Caki2 (cell line): ENCODE measurements at regions not wholly inside any gene's neighbourhood (a gene's known extent, or its start where the extent isn't known, plus 50 kb on each side); places are given as distances from the start of the nearest gene placed in this dataset.
"Not testable (repeated sequence)": the region's sequence is repeated elsewhere in the genome, so short reads cannot be mapped to it uniquely, and the experiment has no call there.

Source experiments
- DNase-seq: peaks from one replicate; pipeline ENCODE4 v3.0.0-alpha.2; 2015; ENCODE audit warnings: low read depth
- in situ Hi-C: cut with HindIII; loops from 2 replicates; pipeline ENCODE4 v1.10.0; 2016; ENCODE audit warnings: low sequenced_read_pairs, low pct_unique_long_range_greater_than_20kb, mixed read lengths

DNA sequence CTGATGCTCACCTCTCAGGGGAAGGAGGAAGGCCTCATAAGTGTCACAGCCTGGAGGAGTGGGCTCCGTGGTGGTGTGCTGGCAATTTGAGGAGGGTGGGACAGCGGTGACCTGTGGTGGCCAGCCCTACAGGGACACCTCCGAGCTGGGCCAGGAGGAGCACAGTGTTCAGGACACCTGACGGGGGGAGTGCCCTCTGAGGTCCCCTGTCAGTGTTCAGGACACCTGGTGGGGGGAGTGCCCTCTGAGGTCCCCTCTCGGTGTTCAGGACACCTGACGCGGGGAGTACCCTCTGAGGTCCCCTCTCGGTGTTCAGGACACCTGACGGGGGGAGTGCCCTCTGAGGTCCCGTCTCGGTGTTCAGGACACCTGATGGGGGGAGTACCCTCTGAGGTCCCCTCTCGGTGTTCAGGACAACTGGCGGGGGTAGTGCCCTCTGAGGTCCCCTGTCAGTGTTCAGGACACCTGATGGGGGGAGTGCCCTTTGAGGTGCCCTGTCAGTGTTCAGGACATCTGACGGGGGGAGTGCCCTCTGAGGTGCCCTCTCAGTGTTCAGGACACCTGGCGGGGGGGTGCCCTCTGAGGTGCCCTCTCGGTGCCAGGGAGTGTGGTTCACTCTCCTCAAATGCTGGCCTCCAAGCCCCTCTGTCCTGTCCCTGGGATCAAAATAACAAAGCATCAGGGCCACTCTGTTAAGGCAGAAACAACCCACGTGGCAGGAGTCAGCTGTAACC, 73.4 kb upstream of the ZNF469 start:
- in situ Hi-C loops, result no loop called here
- no peak for DNase-seq

- DNase-seq, result no peak
- in situ Hi-C loops, result no loop called here
These were observed 72.9 kb upstream of the ZNF469 start for GRCh38 chr16:88309908-88310265.

DNA sequence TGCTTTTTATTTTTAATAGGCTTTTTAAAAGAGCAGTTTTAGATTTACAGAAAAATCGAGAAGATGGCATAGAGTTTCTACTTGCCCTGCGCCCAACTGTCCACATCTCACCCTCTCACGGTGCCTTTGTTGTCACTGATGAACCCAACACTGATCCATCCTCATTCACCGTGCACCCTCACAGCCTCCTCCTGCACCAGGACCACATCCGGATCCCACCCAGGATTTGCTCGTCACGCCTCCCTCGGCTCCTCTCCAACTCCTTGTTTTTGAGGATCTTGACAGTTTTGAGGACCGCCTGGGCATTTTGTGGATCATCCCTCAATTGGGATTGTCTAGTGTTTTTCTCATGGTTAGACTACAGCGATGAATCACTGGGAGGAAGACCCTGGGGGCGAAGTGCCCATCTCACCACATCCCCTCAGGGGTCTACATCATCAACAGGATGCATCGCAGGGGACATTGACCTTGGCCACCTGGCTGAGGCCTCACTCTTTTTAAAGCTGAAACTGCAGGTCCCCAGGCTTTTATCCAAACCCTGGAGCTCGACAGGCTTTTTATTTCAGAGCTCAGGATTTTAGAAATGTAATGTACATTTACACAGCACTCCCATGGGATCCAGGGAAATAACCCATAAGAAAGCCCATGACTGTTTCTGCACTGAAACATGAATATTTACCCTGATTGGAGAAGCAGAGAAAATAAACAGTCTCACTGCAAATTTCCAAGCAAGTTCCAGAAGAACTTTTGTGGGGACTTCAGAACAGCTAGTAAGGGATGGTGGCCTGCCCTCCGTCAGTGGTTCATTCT, 71.8 kb upstream of the ZNF469 start:
- DNase-seq, result no peak
- in situ Hi-C loops, result no loop called here

DNA sequence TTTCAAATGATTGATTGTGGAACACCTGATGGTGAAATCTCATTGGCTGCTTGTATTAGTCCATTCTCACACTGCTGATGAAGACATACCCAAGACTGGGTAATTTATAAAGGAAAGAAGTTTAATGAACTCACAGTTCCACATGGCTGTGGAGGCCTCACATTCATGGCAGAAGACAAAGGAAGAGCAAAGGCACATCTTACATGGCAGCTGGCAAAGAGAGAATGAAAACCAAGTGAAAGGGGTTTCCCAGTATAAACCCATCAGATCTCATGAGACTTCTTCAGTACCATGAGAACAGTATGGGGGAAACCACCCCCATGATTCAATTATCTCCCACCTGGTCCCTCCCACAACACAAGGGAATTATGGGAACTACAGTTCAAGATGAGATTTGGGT, 70.9 kb upstream of the ZNF469 start:
- DNase-seq, in situ Hi-C loops: not testable (repeated sequence)

- in situ Hi-C loops, result no loop called here
- DNase-seq, result no peak
These were observed 70.0 kb upstream of the ZNF469 start for GRCh38 chr16:88312732-88313131.

DNA sequence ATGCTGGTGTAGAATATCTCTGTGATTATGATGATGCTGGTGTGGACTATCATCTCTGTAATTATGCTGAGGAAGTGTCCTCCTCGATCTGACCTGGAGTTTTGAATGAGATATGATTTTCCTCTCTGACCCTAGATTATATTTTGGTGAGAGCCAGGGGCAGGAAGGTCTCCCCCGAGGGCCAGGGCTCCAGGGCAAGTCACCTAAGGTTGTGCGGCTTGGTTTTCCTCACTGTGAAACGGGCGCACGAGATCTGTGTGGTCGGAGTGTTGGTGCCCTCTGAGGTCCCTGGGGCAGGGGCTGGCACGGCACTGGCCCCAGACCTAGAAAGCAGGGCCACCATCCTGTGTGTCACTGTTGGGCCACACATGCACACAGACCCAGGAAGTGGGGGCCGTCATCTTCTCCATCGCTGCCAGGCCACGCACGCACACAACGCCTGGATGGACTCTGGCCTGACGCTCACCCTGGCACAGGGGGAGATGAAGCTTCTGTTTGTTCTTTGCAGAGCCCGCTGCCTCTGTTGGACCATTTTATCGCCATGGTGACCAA, 67.7 kb upstream of the ZNF469 start:
- DNase-seq, result no peak
- in situ Hi-C loops, result no loop called here

DNA sequence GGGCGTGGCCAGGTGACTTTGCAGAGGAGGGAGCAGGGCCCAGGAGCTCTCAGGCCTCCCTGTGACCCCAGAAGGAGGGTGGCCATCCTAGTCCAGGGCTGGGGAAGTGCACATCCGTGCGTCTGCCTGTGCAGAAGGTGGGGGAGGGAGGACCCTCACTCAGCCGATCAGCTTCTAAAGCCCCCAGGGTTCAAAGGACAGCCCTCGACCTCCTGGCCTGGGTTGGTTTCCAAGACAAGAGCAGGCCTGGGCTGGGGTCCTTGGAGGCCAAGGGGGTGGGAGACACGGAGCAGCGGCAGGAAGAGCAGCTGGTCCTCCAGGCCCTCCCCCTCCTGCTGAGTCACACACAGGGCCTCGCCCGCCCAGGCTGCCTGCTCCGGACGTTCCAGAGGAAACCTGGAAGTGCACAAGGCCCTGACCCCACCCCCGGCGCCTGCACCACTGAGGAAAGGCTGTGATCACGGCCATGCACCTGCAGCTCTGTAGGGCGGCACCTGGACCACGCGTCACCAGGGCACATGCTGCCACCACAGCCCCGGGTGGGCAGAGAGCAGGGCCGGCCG, 67.1 kb upstream of the ZNF469 start:
- peak; percentile 8 for DNase-seq
- in situ Hi-C loops, result no loop called here

DNA sequence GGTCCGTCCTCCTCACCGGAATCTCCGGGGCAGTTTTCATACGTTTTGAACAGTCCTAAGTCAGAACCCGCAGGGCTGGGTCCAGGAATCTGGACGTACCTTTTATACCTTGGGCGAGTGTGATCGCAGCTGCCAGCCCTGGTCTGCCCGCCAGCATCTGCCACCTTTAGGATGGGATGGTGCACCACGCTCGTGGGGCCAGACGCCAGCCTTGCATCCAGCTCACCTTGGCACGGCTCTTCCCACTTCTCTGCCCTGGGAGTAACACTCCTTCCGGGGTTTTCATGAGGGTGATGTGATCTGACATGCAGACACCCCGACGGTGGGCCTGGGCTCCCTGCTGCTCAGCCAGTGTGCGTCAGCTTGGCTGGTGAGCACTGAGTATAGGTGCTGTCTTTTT, 66.6 kb upstream of the ZNF469 start:
- in situ Hi-C loops, result no loop called here

GRCh38 chr16:88316941-88317612, 65.7 kb upstream of the ZNF469 start:
- no peak for DNase-seq
- in situ Hi-C loops, result no loop called here

More for the DNA sequence above, 66.6 kb upstream of the ZNF469 start:
- DNase-seq, result no peak

- no peak for DNase-seq
- in situ Hi-C loops, result no loop called here
These were observed 65.2 kb upstream of the ZNF469 start for GRCh38 chr16:88317613-88317965.

- DNase-seq, result no peak
- in situ Hi-C loops, result no loop called here
These were observed 64.7 kb upstream of the ZNF469 start for GRCh38 chr16:88318051-88318450.

GRCh38 chr16:88318521-88318920, 64.2 kb upstream of the ZNF469 start:
- DNase-seq, result no peak
- in situ Hi-C loops, result no loop called here

DNA sequence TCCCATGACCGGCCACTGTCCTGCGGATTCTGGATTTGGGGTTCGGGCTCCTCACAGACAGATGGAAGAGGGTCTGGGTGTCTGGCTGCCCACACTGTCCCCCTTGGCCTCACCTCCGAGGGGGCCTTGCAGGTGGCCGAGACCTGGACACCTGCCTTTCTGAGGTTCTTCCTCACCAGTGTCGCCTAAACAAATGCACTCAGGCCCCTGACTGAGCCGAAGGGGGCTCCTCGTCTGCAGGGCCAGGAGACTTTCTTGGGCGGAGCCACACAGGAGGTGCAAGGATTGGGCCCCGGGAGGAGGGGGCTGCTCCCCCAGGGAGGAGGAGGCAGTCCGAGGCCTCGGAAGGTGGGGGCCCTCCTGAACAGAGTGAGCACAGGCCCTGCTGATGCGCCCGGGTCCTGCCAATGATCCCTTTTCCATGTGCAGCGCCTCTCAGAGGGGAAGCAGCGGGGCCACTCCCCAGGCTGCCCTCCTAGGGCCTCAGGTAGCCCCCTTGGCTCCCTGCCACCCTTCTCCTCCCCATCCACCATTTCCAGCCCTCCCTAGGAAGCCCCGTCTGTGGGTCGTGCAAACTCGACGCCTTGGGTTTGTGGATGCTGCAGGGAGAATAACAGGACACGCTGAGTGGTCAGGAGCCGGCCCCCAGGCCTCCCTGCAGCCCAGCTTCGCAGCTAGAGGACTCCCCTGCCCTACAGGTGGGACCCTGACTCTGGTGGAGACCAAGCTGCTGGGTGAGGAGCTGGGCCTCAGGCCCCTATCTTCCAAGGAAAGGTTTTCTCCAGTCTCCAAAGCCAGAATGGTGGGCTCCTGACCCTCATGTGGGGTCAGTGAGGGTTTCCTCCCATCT, 63.4 kb upstream of the ZNF469 start:
- DNase-seq, result no peak
- in situ Hi-C loops, result no loop called here

GRCh38 chr16:88320947-88321634, 61.7 kb upstream of the ZNF469 start:
- in situ Hi-C loops, result no loop called here
- peak; percentile 17 for DNase-seq

- no peak for DNase-seq
- in situ Hi-C loops, result no loop called here
These were observed 60.9 kb upstream of the ZNF469 start for GRCh38 chr16:88321635-88322499.

DNA sequence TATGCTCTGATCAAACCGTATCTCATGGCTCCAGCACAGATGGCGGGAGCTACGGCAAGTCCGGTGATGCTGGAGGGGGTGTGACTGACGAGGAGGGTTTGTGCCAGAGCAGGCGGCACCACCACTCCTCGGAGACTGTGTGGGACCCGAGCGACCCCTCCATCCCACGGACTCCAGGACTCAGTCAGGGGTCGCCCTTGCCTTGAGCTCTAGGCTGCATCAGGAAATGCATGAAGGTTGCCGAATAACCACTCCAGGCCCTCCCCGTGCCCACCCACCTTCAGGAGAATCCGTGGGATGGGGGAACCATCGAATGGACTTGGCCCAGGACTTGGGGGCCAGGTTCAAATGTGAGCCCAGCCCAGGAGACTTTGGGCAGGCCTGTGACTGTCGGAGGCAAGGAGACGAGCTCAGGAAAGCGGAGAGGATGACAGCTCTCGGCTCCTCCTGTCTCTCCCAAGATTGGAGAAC, 60.2 kb upstream of the ZNF469 start:
- DNase-seq, result no peak
- in situ Hi-C loops, result no loop called here
